DND-41 (cell line): ENCODE measurements at regions not wholly inside any gene's neighbourhood (a gene's known extent, or its start where the extent isn't known, plus 50 kb on each side); places are given as distances from the start of the nearest gene placed in this dataset.

Source experiments
- ATAC-seq: fragments of 200-7000 bp; cut with Tn5 transposase; 3 replicates; pipeline ENCODE4 v1.9.1; 2021; ENCODE audit warnings: low read depth; ENCODE audit not compliant: insufficient read depth
- DNase-seq: peaks from one replicate; pipeline ENCODE4 v3.0.0-alpha.2; 2020
- H2AFZ ChIP-seq: 2 replicates; pipeline ENCODE4 v1.6.0; 2012; ENCODE audit warnings: low read depth, low read length
- H3K27ac ChIP-seq: 2 replicates; pipeline ENCODE4 v1.5.1; 2012; ENCODE audit warnings: low read length, inconsistent platforms
- H3K27me3 ChIP-seq: fragments of 200-600 bp; sonication (generic); 2 replicates; pipeline ENCODE4 v1.6.0; 2012; ENCODE audit warnings: low read length, mild to moderate bottlenecking, inconsistent platforms; ENCODE audit not compliant: insufficient read depth, poor library complexity
- H3K36me3 ChIP-seq: 2 replicates; pipeline ENCODE4 v1.5.1; 2012; ENCODE audit warnings: low read length, inconsistent platforms; ENCODE audit not compliant: insufficient read depth
- H3K4me1 ChIP-seq: 2 replicates; pipeline ENCODE4 v1.5.1; 2012; ENCODE audit warnings: mild to moderate bottlenecking, low read length; ENCODE audit not compliant: insufficient read depth
- H3K4me2 ChIP-seq: 2 replicates; pipeline ENCODE4 v1.6.0; 2012; ENCODE audit warnings: mild to moderate bottlenecking, moderate library complexity, low read length, inconsistent platforms; ENCODE audit not compliant: insufficient read depth
- H3K4me3 ChIP-seq, 2 experiments: fragments of 200-600 bp in 1 of 2; shearing (Covaris generic) in 1 of 2; 2 replicates each; pipeline ENCODE4 v1.5.1; 2012 to 2016; ENCODE audit warnings: inconsistent platforms in 2 of 2, low read length in 2 of 2, mild to moderate bottlenecking in 2 of 2, low read depth in 1 of 2, moderate library complexity in 1 of 2
- H3K79me2 ChIP-seq: 2 replicates; pipeline ENCODE4 v1.6.0; 2012; ENCODE audit warnings: low read length, inconsistent platforms; ENCODE audit not compliant: insufficient read depth
- H3K9ac ChIP-seq: 2 replicates; pipeline ENCODE4 v1.6.0; 2012; ENCODE audit warnings: low read depth, mild to moderate bottlenecking, inconsistent platforms, low read length, moderate library complexity
- H3K9me3 ChIP-seq: 2 replicates; pipeline ENCODE4 v1.5.1; 2012; ENCODE audit warnings: low read length, moderate library complexity, mild to moderate bottlenecking, inconsistent platforms; ENCODE audit not compliant: insufficient read depth, severe bottlenecking
- H4K20me1 ChIP-seq: 2 replicates; pipeline ENCODE4 v1.6.0; 2012; ENCODE audit warnings: low read length; ENCODE audit not compliant: insufficient read depth
- CTCF ChIP-seq: IDR thresholded peaks from 2 replicates; pipeline ENCODE4 v1.5.1; 2012; ENCODE audit warnings: borderline replicate concordance, low read length, moderate library complexity, mild to moderate bottlenecking; ENCODE audit not compliant: poor library complexity, severe bottlenecking; ENCODE audit errors: extremely low read depth
- EZH2 ChIP-seq: IDR thresholded peaks from 3 replicates; pipeline ENCODE4 v1.6.1; 2012; ENCODE audit warnings: borderline replicate concordance, low read depth, mild to moderate bottlenecking, moderate library complexity, low read length, inconsistent platforms; ENCODE audit not compliant: severe bottlenecking

GRCh38 chr3:101122681-101123080 lies 129.5 kb upstream of the ABI3BP start:
- no peak overlapping the region for H3K27ac ChIP-seq

GRCh38 chr3:101120039-101120438 lies 126.8 kb upstream of the ABI3BP start:
- H3K4me2 ChIP-seq, result no peak overlapping the region

More at GRCh38 chr3:101122681-101123080, 129.5 kb upstream of the ABI3BP start:
- Histone ChIP-seq H2AFZ (no peak overlapping the region), H3K9me3 (no peaks in the 10 kb centered on the region), H3K27me3 (no peaks in the 10 kb centered on the region), H4K20me1 (no peaks in the 10 kb centered on the region), H3K4me1 (no peaks in the 10 kb centered on the region), H3K36me3 (no peaks in the 10 kb centered on the region), H3K9ac (no peak overlapping the region), H3K4me3 (no peak overlapping the region), H3K79me2 (no peaks in the 10 kb centered on the region), H3K4me2 (no peak overlapping the region)
- TF ChIP-seq EZH2 (no peak), CTCF (no peak)
- no peak for DNase-seq
- ATAC-seq, result no peak

GRCh38 chr3:101119535-101119934 lies 126.3 kb upstream of the ABI3BP start:
- no peak for TF ChIP-seq CTCF
- H3K27ac ChIP-seq, result no peak overlapping the region

More at GRCh38 chr3:101120039-101120438, 126.8 kb upstream of the ABI3BP start:
- Histone ChIP-seq H3K36me3 (no peaks in the 10 kb centered on the region), H3K4me3 (no peak overlapping the region), H3K27ac (no peak overlapping the region), H3K4me1 (no peaks in the 10 kb centered on the region), H3K9me3 (no peaks in the 10 kb centered on the region), H4K20me1 (no peaks in the 10 kb centered on the region), H2AFZ (no peak overlapping the region), H3K79me2 (no peaks in the 10 kb centered on the region), H3K27me3 (no peaks in the 10 kb centered on the region), H3K9ac (no peak overlapping the region)
- no peak for ATAC-seq
- DNase-seq, result no peak
- no peak for TF ChIP-seq CTCF
- no peak for TF ChIP-seq EZH2

GRCh38 chr3:101117980-101118379 lies 124.8 kb upstream of the ABI3BP start:
- Histone ChIP-seq H4K20me1 (no peaks in the 10 kb centered on the region), H3K27ac (no peak overlapping the region), H3K4me3 (no peak overlapping the region), H3K4me2 (no peak overlapping the region), H2AFZ (no peak overlapping the region), H3K36me3 (no peaks in the 10 kb centered on the region), H3K4me1 (no peaks in the 10 kb centered on the region), H3K9me3 (no peaks in the 10 kb centered on the region), H3K79me2 (no peaks in the 10 kb centered on the region), H3K9ac (no peak overlapping the region), H3K27me3 (no peaks in the 10 kb centered on the region)
- DNase-seq (no peak), ATAC-seq (no peak)
- TF ChIP-seq CTCF, result no peak

More at GRCh38 chr3:101119535-101119934, 126.3 kb upstream of the ABI3BP start:
- H3K27me3 ChIP-seq, result no peaks in the 10 kb centered on the region
- DNase-seq (no peak), ATAC-seq (no peak)
- H3K9me3 ChIP-seq, result no peaks in the 10 kb centered on the region
- H4K20me1 ChIP-seq, result no peaks in the 10 kb centered on the region
- H3K9ac ChIP-seq, result no peak overlapping the region
- H3K4me3 ChIP-seq, result no peak overlapping the region
- no peak overlapping the region for H2AFZ ChIP-seq
- no peaks in the 10 kb centered on the region for H3K4me1 ChIP-seq
- no peaks in the 10 kb centered on the region for H3K36me3 ChIP-seq
- no peak overlapping the region for H3K4me2 ChIP-seq
- no peaks in the 10 kb centered on the region for H3K79me2 ChIP-seq
